GM18502 (cell line): ENCODE measurements at regions not wholly inside any gene's neighbourhood (a gene's known extent, or its start where the extent isn't known, plus 50 kb on each side); places are given as distances from the start of the nearest gene placed in this dataset.
"Not testable (repeated sequence)": the region's sequence is repeated elsewhere in the genome, so short reads cannot be mapped to it uniquely, and the experiment has no call there.

Source experiments
- ATAC-seq: cut with Tn5 transposase; IDR thresholded peaks from one replicate; pipeline ENCODE4 v1.9.1; 2021; ENCODE audit warnings: mild to moderate bottlenecking; ENCODE audit not compliant: unreplicated experiment, poor library complexity

DNA sequence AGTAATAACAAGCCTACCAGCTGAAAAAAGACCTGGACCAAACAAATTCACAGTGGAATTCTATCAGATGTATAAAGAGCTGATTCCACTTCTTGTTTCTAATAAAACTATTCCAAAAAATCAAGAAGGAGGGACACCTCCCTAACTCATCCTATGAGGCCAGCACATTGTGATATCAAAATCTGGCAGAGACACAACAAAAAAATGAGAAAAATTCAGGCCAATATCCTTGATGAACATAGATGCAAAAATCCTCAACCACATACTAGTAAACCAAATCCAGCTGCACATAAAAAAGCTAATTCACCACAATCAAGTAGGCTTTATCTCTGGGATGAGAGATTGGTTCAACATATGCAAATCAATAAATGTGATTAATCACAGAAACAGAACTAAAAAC is 147.9 kb upstream of the NEIL3 start:
- ATAC-seq = no peak

DNA sequence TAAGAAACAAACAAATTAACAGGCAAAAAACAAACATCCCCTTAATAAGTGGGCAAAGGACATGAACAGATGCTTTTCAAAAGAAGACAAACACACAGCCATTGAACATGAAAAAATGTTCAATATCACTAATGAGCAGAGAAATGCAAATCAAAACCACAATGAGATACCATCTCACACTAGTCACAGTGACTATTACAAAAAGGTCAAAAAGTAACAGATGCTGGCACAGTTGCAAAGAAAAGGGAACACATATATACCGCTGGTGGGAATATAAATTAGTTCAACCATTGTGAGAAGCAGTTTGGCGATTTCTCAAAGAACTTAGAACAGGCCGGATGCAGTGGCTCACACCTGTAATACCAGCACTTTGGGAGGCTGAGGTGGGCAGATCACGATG is 146.1 kb upstream of the NEIL3 start:
- ATAC-seq = no peak

DNA sequence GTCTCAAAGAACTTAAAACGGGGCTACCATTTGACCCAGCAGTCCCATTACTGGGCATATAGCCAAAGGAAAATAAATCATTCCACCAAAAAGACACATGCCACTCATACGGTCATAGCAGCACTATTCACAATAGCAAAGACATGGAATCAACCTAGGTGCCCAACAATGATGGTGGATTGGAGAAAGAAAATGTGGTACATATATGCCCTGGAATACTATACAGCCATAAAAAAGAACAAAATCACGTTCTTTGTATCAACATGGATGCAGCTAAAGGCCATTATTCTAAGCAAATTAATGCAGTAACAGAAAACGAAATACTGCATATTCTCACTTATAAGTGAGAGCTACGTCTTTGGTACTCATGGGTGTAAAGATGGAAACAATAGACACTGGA is 138.1 kb upstream of the NEIL3 start:
- ATAC-seq = no peak

DNA sequence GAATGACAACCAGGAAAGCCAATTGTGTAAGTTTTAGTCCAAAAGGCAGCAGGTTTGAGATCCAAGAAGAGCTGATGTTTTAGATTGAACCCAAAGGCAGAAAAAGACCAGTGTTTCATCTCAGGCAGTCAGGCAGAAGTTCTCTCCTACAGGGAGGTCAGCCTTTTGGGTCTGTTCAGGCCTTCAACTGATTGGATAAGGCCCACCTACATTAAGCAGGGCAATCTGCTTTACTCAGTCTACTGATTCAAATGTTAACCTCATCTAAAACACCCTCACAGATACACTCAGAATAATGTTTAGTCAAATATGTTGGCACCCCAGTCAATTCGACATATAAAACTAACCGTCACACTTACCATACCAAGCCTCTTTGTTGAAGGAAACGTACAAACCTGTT is 134.2 kb upstream of the NEIL3 start:
- ATAC-seq = no peak

DNA sequence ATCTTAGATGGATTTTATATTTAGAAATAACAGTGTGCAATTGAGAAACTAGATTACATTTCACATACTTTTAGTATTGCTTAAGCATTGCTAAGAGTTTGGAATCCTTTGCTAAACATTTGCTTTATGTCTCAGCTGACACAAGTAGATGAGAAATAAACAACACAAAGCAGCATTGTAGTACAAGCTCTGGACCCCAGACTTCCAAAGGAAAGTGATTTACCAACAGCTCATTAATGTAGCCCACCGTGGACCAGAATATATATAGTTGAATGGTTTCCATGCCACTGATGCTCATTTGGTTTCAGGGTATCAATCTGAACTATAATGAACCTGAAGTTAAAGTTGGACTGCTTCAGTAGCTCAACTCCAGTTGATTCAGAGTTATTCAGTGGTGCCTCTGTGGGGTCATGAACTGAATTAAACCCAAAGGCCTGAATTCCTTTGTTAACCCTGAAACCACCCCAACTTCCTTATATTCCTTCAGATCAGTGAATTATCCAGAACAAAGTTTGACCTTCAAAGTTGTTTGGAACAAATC is 132.1 kb upstream of the NEIL3 start:
- ATAC-seq = no peak

DNA sequence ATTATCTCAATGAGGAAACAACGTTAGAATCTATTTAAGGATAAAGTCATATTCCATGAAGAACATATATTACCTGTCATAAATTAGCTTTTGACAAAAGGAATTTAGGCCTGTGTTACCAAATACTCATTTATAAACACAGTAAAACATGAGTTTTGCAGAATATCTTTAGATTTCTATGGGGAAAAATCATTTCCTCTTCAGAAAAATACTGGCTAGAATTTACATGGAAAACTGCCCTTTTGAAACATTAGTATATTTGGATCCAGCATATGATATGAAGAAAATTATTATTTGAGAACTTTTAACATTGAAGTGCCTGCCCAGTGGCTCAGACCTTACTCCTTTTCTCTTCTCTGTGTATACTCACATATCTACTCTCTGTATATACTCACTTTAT is 131.4 kb upstream of the NEIL3 start:
- no peak for ATAC-seq

DNA sequence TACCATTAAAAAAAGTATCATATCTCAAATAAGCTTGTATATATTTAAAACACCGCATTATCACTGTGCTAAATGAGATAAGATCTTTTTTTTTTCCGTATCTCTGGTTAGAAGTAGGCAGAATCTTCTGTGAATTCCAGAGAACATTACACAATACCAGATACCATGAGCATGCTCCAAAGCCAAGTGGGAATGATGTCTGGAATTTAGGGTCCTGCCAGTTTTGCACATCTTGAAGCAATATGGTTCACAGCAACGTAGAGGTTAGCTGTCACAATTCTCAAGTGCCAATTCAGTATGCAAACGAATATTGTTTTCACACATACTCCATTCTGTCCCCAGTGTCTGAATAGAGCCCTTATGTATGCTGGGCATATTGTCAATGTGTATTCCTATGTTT is 127.5 kb upstream of the NEIL3 start:
- ATAC-seq = no peak

DNA sequence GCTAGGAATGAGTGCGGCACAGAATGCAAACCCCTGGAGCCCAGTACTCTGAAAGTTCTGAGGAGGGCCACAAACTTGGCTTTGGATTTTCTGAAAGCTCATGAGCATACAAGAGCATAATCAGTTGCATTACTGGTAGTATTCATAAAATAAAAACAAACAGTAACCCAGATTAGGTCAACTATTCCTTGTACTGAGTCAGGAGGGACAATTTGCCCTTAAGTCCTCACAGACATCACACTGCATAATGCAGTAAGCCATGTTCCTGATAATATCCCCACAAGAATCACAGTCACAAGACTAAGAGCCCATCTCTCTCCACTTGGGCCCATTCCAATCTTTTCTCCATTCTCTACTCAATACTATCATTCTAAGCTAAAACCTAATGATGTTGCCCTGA is 126.9 kb upstream of the NEIL3 start:
- no peak for ATAC-seq

DNA sequence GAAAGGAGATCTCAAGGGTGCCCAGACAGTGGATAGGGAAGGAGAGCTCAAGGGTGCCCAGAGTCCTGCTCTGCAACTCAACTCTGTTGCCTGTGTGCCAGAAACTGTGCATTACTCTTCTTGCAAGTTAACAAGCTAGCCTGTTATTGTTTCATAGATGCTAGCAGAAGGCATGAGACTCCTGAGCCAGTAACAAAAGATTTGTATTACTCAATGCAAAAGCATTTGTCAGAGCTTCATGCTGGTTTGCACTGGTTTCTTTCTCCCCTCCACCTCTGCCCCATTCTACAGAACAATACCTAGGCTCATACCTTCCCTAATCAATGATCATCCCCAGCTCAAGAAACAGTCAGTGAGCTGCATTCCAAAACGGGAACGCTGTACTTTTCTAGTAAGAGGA is 124.5 kb upstream of the NEIL3 start:
- no peak for ATAC-seq

DNA sequence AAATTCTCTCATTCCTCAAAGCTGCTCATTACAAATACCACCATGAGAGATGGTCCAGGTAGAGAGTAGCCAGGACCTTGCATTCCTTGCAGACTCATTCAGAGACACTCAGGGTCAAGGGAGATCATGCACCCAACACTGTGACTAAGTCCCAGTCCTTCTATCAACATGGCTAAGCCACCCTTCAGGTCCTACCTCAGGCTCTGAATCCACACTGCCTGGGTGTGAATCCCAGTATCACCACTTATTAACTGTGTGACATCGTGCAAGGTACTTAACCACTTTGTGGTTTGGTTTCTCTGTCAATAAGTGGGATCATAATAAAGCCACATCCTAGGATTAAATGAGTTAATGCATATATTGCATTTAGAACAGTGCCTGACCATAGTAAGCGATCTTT is 124.1 kb upstream of the NEIL3 start:
- no peak for ATAC-seq

DNA sequence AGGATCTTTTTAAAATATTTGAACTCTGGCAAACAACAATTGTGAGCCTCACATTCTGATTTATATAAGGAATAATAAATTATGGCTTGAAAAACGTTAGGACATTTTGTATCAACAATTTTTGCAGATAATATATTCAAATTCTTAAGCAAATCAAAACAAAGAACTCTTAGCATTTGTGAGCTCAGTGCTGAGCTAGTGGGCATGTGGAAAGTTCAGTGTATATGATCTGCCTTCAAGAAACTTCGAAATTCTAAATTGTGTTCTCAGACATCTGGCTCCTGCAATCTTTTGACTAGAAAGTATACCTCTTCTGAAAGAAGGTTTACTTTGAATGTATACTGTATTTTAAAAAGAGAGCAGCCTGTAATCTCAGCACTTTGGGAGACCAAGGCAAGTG is 122.3 kb upstream of the NEIL3 start:
- ATAC-seq = no peak

DNA sequence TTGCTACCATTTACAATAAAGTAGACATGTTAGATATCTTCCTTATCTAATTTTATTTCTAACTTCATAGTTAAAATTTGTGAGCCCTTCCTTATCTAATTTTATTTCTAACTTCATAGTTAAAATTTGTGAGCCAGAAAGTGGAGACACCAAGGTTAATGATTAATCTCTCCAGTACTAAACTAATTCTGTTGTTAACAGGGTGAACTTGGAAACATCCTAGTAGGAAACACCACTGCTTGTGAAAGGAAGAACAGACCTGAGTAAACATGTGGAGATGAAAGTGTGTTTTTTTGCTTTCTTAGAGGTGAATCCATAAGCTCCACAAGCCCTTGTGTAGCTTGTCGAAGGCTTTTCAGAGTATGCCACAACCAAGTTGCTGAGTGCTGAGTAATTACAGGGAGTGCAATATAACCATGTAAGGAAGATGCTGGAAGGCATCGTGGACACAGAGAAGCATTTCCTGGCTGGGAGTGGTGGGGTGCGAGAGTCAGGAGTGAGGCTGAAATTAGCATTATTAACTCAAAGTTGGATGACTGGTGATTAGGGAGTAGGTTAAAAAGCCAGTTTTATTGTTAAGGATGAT is 118.6 kb upstream of the NEIL3 start:
- no peak for ATAC-seq

DNA sequence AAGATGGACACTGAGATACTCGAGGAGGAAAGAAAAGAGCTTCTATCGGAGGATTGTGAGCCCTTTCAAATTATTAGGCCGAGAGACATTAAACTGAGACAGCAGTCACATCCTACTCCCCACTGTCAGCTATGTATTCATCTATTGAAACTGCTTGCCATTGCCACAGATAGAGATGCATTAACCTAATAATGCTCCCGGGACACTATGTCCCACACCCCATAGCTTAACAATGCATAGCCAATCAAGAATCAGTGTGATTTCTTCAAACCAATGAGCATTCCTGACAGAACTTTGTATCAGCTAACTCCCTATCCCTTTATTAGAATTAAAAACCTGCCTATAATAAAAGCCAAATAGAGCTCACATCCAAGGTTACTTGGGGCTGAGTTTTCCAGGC is 118.1 kb upstream of the NEIL3 start:
- ATAC-seq = no peak

DNA sequence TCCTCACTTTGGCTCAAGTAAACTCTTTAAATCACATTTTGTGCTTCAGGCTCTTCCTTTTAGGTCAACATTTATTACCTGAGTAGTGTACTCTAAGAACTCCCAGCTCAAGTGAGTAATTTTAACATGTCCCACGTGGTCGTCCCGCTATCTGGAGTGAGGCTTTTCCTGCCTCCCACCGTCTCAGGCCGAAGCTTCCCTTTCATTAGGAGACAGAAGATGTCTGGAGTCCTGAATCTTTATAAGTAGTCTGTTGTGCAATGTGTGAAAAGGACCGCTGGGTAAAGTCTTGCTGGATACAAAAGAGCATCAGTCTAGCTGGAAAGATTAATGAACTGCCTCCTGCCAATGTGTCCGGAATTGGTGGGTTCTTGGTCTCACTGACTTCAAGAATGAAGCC is 117.7 kb upstream of the NEIL3 start:
- ATAC-seq = no peak

DNA sequence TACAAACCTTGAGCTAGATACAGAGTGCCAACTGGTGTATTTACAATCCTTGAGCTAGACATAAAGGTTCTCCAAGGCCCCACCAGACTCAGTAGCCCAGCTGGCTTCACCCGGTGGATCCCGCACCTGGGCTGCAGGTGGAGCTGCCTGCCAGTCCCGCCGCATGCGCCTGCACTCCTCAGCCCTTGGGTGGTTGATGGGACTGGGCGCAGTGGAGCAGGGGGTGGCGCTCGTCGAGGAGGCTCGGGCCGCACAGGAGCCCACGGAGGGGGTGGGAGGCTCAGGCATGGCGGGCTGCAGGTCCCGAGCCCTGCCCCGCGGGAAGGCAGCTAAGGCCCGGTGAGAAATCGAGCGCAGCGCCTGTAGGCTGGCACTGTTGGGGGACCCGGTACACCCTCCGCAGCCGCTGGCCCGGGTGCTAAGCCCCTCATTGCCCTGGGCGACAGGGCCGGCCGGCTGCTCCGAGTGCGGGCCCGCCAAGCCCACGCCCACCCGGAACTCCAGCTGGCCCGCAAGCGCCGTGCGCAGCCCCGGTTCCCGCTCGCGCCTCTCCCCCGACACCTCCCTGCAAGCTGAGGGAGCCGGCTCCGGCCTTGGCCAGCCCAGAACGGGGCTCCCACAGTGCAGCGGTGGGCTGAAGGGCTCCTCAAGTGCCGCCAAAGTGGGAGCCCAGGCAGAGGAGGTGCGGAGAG is 116.5 kb upstream of the NEIL3 start:
- not testable (repeated sequence) for ATAC-seq

DNA sequence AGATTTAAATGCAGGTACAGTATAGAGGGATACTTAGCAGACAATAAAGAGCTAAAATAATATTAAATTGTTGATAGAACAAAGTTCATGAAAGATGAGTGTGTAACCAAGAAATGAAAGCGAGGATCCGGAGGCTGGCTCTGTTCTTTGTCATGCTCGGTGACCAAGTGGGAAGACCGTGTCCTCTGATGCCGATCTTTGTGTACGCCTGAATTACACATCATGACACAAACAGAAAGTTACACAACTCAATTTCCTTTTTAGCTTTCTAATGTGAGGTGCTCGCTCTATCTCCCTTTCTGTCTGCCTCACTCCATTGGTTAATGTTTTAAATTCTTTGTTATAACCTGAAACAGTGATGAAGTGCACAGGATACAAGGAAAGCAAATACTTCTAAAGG is 114.8 kb upstream of the NEIL3 start:
- ATAC-seq = no peak

DNA sequence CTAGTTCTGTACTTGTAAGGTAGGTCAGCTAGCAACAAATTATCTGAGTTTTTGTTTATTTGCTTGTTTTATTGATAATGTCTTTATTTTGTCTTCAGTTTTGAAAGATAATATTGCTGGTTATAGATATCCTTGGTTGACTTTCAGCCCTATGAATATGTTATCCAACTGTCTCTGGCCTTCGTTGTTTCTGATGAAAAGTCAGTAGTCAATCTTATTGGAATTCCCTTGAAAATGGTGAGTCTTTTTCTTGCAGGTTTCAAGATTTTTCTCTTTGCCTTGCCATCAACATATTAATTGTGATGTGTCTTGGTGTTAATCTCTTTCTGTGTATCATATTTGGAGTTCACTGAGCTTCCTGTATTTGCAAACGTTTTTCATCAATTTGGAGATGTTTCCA is 113.1 kb upstream of the NEIL3 start:
- ATAC-seq = no peak

DNA sequence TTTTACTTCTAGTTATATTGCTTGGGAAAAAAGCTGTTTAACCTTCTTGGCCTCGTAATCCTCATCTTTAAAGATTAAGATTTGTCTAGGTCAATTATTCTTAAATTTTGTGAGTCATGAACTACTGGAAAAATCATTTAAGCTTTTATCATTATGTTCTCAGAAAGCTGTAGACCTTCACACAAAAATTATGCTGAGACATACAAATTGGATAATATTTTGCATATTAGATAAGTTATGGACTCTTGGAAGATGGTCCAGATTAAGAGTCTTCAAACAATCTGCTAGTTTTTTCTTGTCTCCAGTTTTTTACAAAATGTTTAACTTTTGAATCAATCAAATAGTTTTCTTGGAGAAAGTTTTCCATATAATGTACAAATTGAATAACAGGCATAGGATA is 108.1 kb upstream of the NEIL3 start:
- no peak for ATAC-seq

DNA sequence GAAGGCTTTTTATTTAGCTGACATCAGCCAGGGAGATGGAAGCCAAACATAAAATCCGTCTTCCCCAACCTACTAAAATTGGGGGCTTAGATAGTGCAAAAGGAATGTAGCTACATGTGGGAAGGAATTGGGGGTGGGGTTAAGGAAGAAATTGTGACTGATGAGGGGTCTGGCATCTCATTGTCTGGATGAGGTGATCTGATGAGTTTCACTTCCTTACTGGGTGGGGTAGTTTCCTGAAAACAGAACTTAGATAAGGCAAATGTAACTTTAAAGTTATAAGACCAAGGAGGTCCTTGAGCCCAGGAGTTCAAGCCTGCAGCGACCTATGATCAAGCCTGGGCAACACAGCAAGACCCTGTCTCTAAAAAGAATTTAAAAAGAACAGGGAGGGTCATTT is 105.5 kb upstream of the NEIL3 start:
- ATAC-seq = no peak

DNA sequence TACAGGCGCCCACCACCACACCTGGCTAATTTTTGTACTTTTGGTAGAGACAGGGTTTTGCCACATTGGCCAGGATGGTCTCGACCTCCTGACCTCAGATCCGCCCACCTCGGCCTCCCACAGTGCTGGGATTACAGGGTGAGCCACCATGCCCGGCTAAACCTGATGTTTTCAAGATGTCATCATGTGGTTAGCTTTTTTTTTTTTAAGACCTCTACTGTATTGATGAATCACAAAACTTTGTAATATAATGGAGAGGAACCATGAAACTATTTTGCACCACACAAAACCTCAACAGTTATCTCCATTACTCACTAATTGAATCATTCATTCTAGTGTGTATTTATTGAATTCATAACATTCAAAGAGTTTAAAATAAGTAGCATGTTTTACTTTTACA is 94.7 kb upstream of the NEIL3 start:
- ATAC-seq = no peak

DNA sequence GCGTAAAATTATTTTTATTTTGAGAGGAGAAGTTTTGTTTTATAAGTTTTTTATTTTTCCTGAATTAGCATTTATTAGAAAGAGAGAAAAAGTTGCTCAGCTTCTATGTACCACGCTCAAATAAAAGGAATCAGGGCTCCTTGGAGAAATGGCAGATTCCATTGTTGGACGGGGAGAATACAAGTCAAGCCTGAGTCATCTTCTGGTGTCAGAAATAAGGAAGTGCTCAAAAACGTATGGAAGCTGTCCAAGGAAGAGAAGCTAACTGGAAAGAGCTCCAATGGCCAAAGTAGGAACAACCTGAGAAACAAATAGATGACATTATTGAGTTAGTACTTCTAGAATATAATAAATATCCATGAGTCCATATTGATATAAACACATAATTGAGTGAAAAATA is 89.3 kb upstream of the NEIL3 start:
- ATAC-seq = no peak

DNA sequence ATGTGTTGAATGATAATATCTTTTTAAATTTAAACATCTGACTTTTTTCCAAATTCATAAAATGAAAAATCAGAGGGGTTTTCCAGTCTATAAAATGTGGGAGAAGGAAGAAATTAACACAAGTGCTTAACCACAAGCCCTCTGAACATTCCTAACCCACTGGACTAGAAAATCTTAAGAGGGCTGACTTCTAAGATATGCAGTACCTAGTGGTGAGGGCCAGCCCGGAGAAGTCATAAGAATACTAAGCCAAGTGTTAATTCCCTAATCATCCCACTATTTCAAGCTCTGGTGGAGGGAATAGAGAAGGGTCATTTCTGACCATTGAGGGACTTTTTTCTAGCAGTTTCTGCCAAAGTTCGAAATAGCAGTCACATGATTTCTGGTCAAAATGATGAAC is 86.9 kb upstream of the NEIL3 start:
- no peak for ATAC-seq
